ENCODE measurements at regions not wholly inside any gene's neighbourhood (a gene's known extent, or its start where the extent isn't known, plus 50 kb on each side); places are given as distances from the start of the nearest gene placed in this dataset.

- Histone ChIP-seq H2BK20ac (ENCODE audit: low read depth, low read length, poor library complexity, severe bottlenecking) (no peak overlapping the region), H3K18ac (ENCODE audit: insufficient read length, low read depth, low read length) (no peak overlapping the region), H4K8ac (replicated peaks; ENCODE audit: insufficient read length, low read depth, low read length) (no peak overlapping the region), H2BK5ac (ENCODE audit: insufficient read length, low read length) (no peak overlapping the region), H3K79me1 (ENCODE audit: insufficient read depth, low read depth, low read length, poor library complexity, severe bottlenecking) (no peaks in the 10 kb centered on the region), H2BK12ac (ENCODE audit: insufficient read length, low read depth, low read length) (no peak overlapping the region), H3K4me2 (ENCODE audit: insufficient read depth, insufficient read length, low read length) (no peak overlapping the region), H4K5ac (ENCODE audit: insufficient read length, low read depth, low read length) (no peak overlapping the region), H3T11ph (ENCODE audit: low read length) (no peak overlapping the region), H3K14ac (ENCODE audit: insufficient read depth, low read length) (no peak overlapping the region), H3K9ac (ENCODE audit: extremely low read depth, insufficient read length, low read length) (no peak overlapping the region), H3K79me2 (ENCODE audit: insufficient read depth, low read length) (no peaks in the 10 kb centered on the region), H2BK15ac (ENCODE audit: low read depth, low read length) (no peak overlapping the region), H3K27ac (ENCODE audit: insufficient read length, low read depth, low read length) (no peak overlapping the region), H3K9me3 (ENCODE audit: control insufficient read depth, low read depth, low read length) (no peaks in the 10 kb centered on the region), H2AFZ (ENCODE audit: low read length) (no peak overlapping the region), H3K4me1 (ENCODE audit: insufficient read depth, low read length) (no peaks in the 10 kb centered on the region), H3K56ac (ENCODE audit: insufficient read length, low read depth, low read length) (no peak overlapping the region), H4K91ac (ENCODE audit: insufficient read length, low read depth, low read length) (no peak overlapping the region), H3K23me2 (ENCODE audit: insufficient read length, low read depth, low read length, poor library complexity, severe bottlenecking) (no peaks in the 10 kb centered on the region), H3K4ac (ENCODE audit: low read depth, low read length) (no peak overlapping the region), H2BK120ac (ENCODE audit: low read depth, low read length, poor library complexity, severe bottlenecking) (no peak overlapping the region), H3K23ac (ENCODE audit: insufficient read length, low read depth, low read length) (no peak overlapping the region), H4K20me1 (ENCODE audit: control insufficient read depth, insufficient read depth, insufficient read length) (no peaks in the 10 kb centered on the region), H2AK5ac (ENCODE audit: insufficient read length, low read length) (no peak overlapping the region), H3K27me3 (ENCODE audit: insufficient read depth, low read length) (no peaks in the 10 kb centered on the region)
- H3K27me3 Mint-ChIP-seq (ENCODE audit: low read depth), result no peaks in the 10 kb centered on the region
- peaks cover 5 to 8% of the 10 kb centered on the region in 2 experiments; a peak in 2 of 5 replicates for H3K9me3 Mint-ChIP-seq
- no peak for DNase-seq
- WGBS (ENCODE audit: extremely low coverage, insufficient read length, low lambda C conversion rate), result no CpG with 5 or more reads among the region's 3 CpGs
- peaks cover 0 to 3% (median 0%) of the 10 kb centered on the region in 3 experiments; a peak in 1 of 7 replicates for H3K36me3 Mint-ChIP-seq (ENCODE audit: insufficient read depth in 1 of 3, low read depth in 3 of 3)
- H3K27ac Mint-ChIP-seq, result no peak overlapping the region
- H3K4me3 Mint-ChIP-seq, result no peak overlapping the region
- no peaks in the 10 kb centered on the region for H3K4me1 Mint-ChIP-seq
- no peak for TF ChIP-seq CTCF (conservative IDR thresholded peaks at IDR 0.05)
Observed at GRCh38 chr3:99472385-99472784, 166.0 kb upstream of the COL8A1 start.
